Stimulated activated CD4-positive, alpha-beta T cell treated with anti-CD3 and anti-CD28 coated beads, Interleukin-15, amount 100 ng/mL, for 1 hour (primary cell): ENCODE measurements at regions not wholly inside any gene's neighbourhood (a gene's known extent, or its start where the extent isn't known, plus 50 kb on each side); places are given as distances from the start of the nearest gene placed in this dataset.
"Not testable (repeated sequence)": the region's sequence is repeated elsewhere in the genome, so short reads cannot be mapped to it uniquely, and the experiment has no call there.

Experiments used
- DNase-seq, 2 donors: peaks; one replicate each; pipeline ENCODE4 v3.0.0-alpha.2; 2020; ENCODE audit warnings: low read depth in 1 of 2, low spot score in 1 of 2

DNA sequence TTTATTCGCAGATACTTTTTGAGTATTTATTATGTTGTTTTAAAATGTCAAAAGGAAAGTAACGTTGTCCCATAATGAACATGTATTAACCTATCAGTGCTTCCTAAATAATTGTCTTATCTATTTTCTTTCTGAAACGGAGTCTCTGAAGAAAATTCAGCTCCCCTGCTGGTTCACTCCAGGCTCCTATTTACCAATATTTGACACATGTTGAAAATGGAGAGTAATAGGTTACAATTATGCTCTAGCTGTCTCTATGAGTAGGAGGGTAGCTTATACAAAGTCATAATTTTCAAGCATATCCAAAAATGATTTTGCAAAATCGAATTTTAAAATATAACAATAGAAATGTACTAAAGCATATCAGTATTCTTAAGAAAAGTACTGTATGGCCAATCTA is 844.1 kb downstream of the CDH18 start:
- no peak for DNase-seq

DNA sequence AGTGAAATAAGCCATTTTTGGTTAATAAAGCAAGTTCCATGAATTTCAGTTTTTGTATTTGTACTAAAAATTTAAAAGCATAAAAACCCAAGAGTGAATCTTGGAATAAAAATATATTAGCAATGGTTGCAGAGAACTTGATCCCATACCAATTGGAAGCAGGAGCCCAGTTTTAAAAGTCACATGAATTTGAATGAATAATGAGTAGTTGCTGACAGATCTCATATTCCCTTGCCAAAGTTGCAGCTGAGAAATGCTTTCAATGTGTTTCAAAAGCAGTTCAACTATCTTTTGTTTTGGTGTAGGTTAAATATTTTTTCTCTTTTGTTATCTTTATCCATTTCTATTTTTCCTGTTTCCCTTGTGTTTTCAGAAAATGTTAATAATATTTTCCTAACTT is 818.6 kb downstream of the CDH18 start:
- DNase-seq = no peak

DNA sequence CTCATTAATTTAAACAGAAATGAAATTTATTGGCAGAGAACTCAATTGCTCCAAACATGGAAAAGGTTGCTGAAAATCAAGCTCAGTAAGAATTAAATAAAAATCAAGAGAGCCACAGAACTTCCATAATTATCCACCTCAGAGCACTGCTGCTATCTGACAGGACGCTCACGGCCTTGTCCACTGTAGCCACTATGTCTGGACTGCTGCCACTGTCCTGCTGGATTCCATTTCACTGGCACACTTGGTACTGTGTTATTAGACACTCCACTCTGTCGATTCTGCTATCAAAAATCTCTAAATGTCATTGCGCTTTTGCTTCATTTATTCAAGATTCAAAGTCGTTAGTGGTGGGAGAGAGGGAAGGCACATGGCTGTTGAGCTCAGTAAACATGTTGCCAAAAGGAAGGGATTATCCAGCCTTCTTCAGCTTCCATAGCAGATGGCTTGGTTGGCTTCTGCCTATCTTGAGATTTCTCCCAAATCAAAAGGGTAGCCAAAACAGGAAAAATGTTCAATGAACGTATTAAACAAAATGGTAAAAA is 815.0 kb downstream of the CDH18 start:
- DNase-seq = no peak

DNA sequence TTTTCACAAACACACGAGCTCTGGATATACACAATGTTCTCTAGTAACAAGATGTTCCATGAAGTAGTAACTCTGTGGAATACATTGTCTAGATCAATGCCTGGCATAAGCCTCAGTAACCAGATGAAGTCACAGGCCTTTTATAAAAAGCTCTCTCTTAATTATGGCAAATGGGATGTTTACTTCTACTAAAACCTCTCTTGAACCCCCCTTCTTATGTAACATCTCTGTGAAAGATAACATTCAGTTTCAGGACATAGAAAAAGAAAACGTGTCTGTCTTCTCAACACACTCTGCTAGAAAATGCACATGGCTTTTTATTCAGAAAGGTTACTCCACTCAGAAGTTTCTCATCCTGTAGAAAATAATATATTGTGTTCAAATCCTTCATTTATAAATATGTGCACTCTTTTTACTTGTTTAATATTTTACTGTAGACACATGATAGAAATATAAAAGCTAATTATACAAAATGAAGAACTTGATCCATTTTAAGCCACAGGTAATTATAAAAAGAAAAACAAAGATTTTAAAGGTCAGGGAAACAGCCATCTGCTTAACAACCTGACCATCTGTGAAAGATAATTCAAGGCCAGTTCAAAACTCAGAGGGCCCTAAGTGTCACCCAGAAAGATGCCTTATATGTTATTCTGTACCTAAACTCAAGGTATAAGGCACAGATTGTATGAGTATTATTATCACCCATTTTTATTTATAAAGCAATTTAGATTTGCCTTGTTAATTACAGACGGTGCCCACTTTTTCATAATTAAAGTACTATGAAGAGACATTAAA is 812.0 kb downstream of the CDH18 start:
- no peak for DNase-seq

DNA sequence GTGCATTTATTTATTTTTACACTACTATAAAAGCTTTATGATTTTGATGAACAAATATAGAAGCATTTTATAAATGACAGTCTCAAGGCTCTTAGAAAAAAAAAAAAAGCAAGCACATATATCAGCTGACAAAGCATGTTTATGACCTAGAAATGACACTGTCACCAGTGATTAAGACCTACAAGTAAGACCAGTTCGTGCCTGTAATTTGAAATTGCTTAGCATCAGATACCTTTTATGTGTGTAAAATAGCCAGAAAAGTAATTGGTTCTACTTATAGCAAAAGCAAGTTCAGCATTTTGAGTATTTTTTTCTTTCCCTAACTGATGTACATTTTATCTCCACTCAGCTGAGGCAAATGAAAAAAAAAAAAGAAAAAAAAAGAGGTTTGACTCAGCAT is 808.4 kb downstream of the CDH18 start:
- no peak for DNase-seq

DNA sequence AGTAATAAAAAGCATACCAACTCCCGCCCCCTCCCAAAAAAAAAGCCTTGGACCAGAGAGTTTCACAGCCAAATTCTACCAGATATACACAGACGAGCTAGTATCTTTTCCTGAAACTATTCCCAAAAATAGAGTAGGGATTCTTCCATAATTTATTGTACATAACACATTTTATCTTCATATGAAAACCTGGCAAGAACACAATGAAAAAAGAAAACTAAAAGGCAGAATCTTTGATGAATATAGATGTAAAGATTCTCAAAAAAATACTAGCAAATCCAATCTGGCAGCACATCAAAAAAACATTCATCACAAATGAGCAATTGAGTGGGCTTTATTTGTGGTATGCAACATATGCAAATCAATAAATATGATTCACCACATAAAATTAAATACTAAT is 798.8 kb downstream of the CDH18 start:
- no peak for DNase-seq

DNA sequence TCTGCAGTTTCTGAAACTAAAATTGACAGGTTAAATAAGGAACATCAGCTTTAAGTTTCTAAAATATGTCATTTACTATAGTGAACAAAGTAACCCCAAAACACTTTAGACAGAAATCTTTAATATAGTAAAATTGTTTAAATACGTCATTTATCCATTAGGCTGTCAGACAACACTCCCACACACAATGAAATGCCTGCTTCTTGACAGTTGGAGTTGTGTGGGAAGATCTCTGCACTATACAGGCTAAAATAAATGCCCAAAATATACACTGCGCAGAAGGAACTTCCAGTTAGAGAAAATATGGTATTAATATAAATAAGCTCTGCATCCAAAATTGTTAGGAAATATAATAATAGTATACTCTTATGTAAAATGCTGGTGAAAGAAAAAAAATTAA is 794.4 kb downstream of the CDH18 start:
- no peak for DNase-seq

DNA sequence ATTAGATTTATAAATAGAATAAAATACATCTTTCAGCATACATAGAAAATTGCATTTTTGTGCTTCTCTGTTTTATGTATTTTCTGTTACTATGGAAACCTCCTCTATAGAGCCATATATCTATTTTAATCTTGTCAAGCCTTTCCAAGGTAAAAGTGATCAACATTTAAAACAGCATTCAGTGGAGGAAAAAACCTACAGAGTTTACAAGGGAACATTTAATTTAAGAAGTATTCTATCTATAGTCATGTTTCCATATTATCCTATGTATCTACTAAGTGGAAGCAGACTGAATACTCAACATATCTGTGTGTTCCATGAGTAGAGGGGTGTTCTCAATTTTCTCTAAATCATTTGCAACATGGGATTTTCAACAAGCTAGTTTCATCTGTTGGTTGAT is 791.4 kb downstream of the CDH18 start:
- DNase-seq = no peak

DNA sequence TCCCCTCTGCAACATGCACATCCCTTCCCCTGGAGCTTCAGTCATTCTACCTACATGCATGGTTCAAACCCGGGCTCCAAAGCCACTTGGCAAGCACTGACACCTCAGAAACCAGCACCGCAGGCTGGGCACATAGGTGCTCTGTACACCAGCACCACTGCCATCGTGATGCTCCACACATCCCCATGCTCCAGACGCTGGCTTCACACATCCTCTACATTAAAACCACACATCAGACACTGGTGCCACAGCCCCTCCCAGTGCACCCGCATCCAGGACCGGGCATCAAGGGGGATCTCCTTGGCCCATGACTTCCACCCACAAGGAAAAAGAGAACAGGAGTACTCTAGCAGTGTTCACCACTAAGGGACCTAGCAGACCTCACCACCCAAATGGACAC is 787.7 kb downstream of the CDH18 start:
- no peak for DNase-seq

DNA sequence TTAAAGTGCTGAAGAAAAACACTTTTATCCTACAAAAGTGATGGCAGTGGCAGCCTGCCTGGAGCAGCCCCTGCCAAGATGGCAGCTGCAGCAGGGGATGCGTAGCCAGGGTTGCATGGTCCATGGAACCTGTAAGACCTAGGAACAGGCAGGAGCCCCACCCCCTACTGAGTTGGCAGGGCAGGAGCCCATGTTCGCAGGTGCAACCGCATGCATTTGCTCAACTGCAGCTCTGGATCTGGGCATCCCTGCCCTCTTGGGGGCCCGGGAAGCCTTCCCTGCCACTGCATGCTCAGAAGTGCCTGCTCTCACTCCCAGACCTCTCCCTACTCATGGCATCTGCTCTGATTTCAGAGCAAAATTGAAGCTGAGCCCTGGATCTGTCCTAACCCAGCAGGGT is 779.6 kb downstream of the CDH18 start:
- no peak for DNase-seq

DNA sequence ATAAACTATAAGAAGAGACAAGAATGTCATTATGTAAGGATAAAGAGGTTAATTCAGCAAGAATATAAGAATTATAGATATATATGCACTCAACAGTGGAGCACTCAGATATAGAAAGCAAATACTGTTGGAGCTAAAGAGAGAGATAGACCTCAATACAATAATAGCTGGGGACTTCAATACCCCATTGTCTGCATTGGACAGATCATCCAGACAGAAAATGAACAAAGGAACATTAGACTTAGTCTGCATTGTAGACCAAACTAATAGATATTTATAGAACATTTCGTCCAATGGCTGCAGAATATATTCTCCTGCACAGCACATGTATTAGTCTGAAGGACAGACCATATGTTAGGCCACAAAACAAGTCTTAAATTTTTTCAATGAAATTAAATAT is 777.1 kb downstream of the CDH18 start:
- no peak for DNase-seq

DNA sequence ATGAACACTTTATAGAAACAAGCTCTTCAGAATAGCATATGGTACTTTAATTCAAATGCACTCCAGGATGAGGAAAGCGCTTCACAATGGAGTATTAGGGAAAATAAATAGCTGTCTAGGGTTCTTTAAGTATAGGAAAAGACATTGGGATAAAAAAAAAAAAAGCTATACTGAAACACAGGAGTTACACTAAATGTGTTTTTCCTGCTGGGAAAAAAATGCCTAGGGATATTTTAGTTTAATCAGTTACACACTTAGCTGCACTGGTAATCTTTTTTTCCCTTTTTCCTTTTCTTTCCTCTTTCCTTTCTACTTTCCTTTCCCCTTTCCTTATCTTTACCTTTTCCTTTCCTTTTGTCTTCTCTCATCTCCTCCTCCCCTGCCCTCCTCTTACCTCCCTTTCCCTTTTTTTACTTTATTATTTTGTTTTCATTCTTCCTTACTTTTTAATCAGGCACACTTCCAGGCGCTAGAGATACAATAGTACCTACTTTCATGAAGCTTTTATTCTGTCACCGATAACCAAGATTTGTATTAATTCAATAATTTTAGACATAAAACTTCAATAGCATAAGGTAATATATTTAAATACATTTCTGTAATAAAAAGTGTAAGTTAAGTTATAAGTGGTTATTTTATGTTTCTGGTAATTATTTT is 758.7 kb downstream of the CDH18 start:
- no peak for DNase-seq

DNA sequence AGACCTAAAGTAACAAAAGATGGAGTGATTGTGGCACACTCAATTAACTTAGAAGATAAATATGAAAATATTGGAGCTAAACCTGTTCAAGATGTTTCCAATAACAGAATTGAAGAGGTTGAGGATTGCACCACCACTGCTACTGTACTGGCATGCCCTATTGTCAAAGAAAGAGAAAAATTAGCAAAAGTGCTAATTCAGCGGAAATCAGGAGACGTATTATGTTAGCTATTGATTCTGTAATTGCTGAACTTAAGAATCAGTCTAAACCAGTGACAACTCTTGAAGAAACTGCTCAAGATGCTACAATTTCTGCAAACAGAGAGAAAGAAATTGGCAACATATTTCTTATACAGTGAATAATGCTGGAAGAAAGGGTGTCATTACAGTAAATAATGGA is 754.4 kb downstream of the CDH18 start:
- no peak for DNase-seq

DNA sequence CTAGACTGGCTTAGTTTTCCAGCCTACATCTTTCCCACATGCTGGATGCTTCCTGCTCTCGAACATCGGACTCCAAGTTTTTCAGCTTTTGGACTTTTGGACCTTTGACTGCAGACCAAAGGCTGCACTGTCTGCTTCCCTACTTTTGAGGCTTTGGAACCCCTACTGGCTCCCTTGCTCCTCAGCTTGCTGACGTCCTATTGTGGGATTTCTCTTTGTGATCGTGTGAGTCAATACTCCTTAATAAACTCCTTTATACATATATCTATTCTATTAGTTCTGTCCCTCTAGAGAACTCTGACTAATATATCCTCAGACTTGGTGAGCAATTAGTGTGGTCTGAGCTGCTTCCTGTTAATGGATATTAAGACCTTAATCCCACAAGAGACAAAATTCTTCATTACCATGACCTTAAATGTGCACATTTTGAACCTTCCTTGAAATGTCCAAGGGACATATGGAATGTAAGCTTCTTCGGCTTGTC is 752.9 kb downstream of the CDH18 start:
- DNase-seq = no peak

DNA sequence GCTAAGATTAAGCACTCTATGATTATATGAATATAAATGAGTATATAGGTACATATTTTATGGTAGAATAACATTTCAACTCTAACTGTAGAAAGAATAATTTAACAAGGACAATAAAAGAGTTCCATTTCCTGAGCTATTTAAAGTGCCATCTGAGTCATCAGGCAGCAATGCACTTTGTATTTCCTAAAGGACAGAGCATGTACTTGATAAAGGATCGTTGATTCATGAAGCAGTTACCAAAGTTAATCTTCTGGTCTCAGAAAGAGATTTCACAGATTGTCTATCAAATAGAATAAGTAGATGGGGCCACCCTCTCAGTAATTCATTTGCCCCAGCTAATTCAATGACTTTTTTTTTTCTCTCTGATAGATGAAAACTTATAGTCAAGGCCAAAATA is 747.8 kb downstream of the CDH18 start:
- DNase-seq = no peak

DNA sequence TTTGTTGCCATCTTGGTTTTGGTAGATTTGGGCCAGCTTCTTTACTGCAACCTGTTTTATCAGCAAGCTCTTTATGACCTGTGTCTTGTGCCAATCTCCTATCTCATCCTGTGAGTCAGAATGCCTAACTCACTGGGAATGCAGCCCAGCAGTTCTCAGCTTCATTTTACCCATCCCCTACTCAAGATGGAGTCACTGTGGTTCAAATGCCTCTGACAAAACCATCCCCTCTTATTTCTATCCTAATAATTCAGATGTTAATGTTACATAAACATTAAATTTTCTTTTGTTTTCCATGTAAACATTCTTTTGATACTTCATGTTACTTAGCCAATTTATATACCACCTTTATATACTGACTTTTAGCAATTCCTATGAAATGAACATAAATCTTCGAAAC is 746.3 kb downstream of the CDH18 start:
- DNase-seq = no peak

DNA sequence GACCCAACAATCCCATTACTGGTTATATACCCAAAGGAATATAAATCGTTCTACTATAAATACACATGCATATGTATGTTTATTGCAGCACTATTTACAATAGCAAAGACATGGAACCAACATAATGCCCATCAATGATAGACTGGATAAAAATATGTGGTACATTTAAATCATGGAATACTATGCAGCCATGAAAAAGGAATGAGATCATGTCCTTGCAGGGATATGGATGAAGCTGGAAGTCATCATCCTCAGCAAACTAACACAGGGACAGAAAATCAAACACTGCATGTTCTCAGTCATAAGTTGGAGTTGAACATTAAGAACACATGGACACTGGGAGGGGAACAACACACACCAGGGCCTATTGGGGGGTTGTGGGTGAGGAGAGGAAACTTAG is 741.8 kb downstream of the CDH18 start:
- DNase-seq = not testable (repeated sequence)

DNA sequence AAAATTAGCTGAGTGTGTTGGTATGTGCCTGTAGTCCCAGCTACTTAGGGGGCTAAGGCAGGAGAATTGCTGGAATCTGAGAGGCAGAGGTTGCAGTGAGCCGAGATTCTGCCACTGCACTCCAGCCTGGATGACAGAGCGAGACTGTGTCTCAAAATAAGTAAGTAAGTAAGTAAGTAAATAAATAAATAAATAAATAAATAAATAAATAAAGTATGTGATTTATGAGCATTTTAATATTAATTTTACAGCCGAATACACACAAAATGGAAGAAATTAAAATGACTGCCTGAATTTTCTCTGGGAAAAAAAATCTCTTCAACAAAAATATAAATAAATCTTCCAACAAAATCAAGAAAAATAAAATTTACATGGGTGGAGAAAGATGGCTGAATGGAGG is 740.7 kb downstream of the CDH18 start:
- DNase-seq = no peak

DNA sequence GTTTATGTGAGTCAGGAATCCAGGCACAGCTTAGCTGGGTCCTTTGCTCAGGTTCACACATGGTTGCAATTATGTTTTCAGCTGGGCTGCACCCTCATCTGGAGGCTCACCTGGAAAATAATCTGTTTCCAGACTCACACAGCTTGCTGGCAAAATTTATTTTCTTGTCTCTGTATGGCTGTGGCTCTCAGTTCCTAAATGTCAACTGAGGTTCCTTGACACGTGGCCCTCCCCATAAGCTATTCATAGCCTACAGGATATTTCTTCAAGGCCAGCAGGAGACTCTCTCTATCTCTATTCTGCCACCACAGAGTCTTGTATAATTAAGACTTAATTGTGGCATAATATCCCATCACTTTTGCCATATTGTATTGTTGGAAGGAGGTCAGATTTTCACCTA is 732.0 kb downstream of the CDH18 start:
- DNase-seq = no peak

DNA sequence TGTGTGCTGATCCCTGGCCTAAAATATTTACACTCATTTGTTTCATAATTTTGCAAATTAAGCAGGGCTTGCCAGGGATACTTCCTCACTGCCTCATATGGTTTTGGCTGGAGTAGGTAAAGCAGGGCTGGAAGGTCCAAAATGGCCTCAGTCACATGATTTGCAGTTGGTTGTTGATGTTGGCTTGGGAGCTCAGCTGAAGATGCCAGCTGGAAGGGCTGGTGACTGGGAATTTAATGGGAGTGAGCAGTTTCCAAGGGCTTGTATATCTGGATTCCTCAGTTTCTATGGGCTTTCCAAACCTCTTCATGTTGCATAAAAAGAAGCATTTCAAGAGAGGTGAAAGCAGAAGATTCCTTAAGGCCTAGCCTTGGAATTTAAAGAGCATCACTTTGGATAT is 729.3 kb downstream of the CDH18 start:
- DNase-seq = no peak

DNA sequence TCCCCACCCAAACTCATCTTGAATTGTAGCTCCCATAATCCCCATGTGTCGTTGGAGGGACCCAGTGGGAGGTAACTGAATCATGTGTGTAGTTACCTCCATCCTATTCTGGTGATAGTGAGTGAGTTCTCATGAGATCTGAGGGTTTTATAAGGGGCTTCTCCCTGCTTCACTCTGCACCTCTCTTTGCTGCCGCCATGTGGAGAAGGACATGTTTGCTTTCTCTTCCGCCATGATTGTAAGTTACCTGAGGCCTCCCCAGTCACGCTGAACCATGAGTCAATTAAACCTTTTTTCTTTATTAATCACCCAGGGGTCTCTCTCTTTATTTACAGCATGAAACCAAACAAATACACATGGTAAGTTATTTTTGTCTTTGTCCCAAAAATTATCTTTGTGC is 726.1 kb downstream of the CDH18 start:
- no peak for DNase-seq

DNA sequence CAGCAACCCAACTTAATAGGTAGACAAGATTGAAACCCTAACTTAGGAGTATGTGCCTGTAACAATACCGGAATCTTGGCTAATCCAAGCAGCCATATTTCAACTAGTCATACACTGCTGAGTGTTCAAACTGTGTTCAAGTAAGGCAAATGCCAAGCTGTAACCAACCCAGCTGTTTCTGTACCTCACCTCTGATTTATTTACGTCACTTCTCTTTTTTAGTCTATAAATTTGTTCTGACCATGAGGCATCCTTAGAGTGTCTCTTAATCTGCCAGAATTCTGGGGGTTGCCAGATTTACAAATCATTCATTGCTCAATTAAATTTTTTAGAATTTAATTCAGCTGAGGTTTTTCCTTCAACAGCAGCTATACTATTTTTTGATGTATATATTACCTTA is 723.2 kb downstream of the CDH18 start:
- no peak for DNase-seq

DNA sequence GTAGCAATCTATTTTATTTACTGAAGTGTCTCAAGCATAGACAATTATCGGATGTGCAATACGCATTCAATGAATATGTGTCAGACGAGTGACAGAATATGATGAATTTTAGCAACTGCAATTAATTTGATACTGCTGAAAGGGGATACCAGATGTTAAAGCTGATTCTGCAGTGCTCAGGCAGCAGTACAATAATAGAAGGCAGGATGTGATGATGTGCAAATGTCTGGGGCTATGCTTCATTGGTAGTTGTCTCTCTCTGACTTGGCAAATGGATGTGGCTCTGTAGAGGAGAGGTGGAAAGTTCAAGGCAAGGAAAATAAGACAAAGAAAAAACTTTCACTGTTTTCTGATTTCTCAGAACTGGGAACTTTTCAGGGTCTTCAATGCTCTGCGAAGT is 721.2 kb downstream of the CDH18 start:
- DNase-seq = no peak
